ENCODE measurements at regions not wholly inside any gene's neighbourhood (a gene's known extent, or its start where the extent isn't known, plus 50 kb on each side); places are given as distances from the start of the nearest gene placed in this dataset.

DNA sequence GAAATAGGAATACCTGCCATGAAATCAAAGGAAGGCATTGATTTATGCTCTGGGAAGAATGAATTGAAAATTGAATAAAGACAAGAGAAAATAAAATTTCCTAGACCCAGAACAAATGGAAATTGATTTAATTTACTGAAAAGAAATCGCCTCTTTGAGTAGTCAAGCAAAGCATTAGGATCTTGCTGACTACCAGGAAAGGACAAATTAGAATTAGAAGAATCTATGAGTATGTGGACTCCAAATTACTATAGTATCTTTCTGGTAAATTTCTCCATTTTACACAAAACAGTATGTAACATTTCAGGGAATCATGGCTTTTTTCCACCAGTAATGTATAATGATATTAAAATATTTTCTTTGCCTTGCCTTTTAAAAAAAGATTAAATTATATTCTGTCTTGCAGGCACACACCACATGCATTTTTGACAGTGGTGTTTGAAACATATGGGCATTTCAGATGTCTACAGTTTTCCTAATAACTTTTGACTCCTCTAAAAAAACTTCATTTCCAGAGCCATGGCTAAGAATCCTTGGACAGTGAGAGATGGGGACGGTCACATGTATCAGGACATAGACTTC is 768.7 kb upstream of the NRSN1 start:
- TF ChIP-seq, protein P1, sequence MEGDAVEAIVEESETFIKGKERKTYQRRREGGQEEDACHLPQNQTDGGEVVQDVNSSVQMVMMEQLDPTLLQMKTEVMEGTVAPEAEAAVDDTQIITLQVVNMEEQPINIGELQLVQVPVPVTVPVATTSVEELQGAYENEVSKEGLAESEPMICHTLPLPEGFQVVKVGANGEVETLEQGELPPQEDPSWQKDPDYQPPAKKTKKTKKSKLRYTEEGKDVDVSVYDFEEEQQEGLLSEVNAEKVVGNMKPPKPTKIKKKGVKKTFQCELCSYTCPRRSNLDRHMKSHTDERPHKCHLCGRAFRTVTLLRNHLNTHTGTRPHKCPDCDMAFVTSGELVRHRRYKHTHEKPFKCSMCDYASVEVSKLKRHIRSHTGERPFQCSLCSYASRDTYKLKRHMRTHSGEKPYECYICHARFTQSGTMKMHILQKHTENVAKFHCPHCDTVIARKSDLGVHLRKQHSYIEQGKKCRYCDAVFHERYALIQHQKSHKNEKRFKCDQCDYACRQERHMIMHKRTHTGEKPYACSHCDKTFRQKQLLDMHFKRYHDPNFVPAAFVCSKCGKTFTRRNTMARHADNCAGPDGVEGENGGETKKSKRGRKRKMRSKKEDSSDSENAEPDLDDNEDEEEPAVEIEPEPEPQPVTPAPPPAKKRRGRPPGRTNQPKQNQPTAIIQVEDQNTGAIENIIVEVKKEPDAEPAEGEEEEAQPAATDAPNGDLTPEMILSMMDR (conservative IDR thresholded peaks at IDR 0.05; ENCODE audit: low read depth, low read length) = no peak
- TF ChIP-seq RFX5 (IDR thresholded peaks at IDR 0.05; ENCODE audit: low read depth, low read length) (no peak), POLR2A (IDR thresholded peaks at IDR 0.05; ENCODE audit: low read depth, low read length) (no peak), CHD1 (IDR thresholded peaks at IDR 0.05; ENCODE audit: low read depth, low read length) (no peak), BHLHE40 (IDR thresholded peaks at IDR 0.05; ENCODE audit: low read depth, low read length) (no peak), RAD21 (IDR thresholded peaks at IDR 0.05; ENCODE audit: low read length) (no peak), SMC3 (IDR thresholded peaks at IDR 0.05; ENCODE audit: low read depth, low read length) (no peak), FOS (IDR thresholded peaks at IDR 0.05; ENCODE audit: low read depth, low read length) (no peak), CEBPB (IDR thresholded peaks at IDR 0.05; ENCODE audit: low read depth, low read length) (no peak), RCOR1 (IDR thresholded peaks at IDR 0.05; ENCODE audit: insufficient replicate concordance, low read length) (no peak), MAZ (IDR thresholded peaks at IDR 0.05; ENCODE audit: borderline replicate concordance, low read depth, low read length) (no peak)
- TF ChIP-seq, protein P2, sequence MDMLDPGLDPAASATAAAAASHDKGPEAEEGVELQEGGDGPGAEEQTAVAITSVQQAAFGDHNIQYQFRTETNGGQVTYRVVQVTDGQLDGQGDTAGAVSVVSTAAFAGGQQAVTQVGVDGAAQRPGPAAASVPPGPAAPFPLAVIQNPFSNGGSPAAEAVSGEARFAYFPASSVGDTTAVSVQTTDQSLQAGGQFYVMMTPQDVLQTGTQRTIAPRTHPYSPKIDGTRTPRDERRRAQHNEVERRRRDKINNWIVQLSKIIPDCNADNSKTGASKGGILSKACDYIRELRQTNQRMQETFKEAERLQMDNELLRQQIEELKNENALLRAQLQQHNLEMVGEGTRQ (IDR thresholded peaks at IDR 0.05; ENCODE audit: low read depth, low read length) = no peak
- TF ChIP-seq, protein P3, sequence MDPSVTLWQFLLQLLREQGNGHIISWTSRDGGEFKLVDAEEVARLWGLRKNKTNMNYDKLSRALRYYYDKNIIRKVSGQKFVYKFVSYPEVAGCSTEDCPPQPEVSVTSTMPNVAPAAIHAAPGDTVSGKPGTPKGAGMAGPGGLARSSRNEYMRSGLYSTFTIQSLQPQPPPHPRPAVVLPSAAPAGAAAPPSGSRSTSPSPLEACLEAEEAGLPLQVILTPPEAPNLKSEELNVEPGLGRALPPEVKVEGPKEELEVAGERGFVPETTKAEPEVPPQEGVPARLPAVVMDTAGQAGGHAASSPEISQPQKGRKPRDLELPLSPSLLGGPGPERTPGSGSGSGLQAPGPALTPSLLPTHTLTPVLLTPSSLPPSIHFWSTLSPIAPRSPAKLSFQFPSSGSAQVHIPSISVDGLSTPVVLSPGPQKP (IDR thresholded peaks at IDR 0.05; ENCODE audit: borderline replicate concordance, low read depth, low read length) = no peak
